Mucosa of descending colon (tissue), 3 donors: ENCODE measurements at regions not wholly inside any gene's neighbourhood (a gene's known extent, or its start where the extent isn't known, plus 50 kb on each side); places are given as distances from the start of the nearest gene placed in this dataset.

ENCODE experiments used
- ATAC-seq: fragments of 200-7000 bp; cut with Tn5 transposase; one replicate; pipeline ENCODE4 v1.9.1; 2020; ENCODE audit warnings: mild to moderate bottlenecking, moderate library complexity
- DNase-seq, 3 donors: peaks; one replicate each; pipeline ENCODE4 v3.0.0-alpha.2; 2020
- H3K36me3 ChIP-seq: fragments of 200-600 bp; one replicate; pipeline ENCODE4 v1.8.0; 2021; ENCODE audit warnings: low read depth, mild to moderate bottlenecking
- H3K4me1 ChIP-seq: fragments of 200-600 bp; one replicate; pipeline ENCODE4 v1.8.0; 2021; ENCODE audit warnings: low read depth, mild to moderate bottlenecking
- H3K4me3 ChIP-seq: fragments of 200-600 bp; one replicate; pipeline ENCODE4 v1.8.0; 2021; ENCODE audit warnings: mild to moderate bottlenecking
- H3K9me3 ChIP-seq: fragments of 200-600 bp; one replicate; pipeline ENCODE4 v1.8.0; 2021; ENCODE audit warnings: mild to moderate bottlenecking
- CTCF ChIP-seq: fragments of 200-600 bp; IDR thresholded peaks from one replicate; pipeline ENCODE4 v1.8.0; 2022; ENCODE audit warnings: antibody characterized with exemption, mild to moderate bottlenecking
- intact Hi-C, 2 donors: fragments of 100-400 bp; cut with DNase I in 1 of 2; cut with micrococcal nuclease in 1 of 2; formaldehyde crosslinking; loops; one replicate each; pipeline versions ENCODE4 v1.11.0 to v1.11.1; 2022; cut with DNase I, micrococcal nuclease
- donor health status: DM: no; HTN: no; CAD: no; lungs with moderate emphysema.
- donor health status: DM: no; HTN: no; CAD: no.
- donor health status: DM: no; HTN: yes; CAD: no.

- Histone ChIP-seq H3K4me1 (no peaks in the 10 kb centered on the region), H3K36me3 (no peaks in the 10 kb centered on the region), H3K9me3 (no peaks in the 10 kb centered on the region), H3K4me3 (no peak overlapping the region)
- no peak for DNase-seq
- intact Hi-C loops = no loop called here
- TF ChIP-seq CTCF = no peak
- no peak for ATAC-seq
These were observed 211.7 kb upstream of the ADAMTS16 start for GRCh38 chr5:4928409-4928808.

- no peak for ATAC-seq
- H3K4me3 ChIP-seq = no peak overlapping the region
These were observed 211.0 kb upstream of the ADAMTS16 start for GRCh38 chr5:4929092-4929655.

GRCh38 chr5:4939042-4939781 lies 200.9 kb upstream of the ADAMTS16 start:
- Histone ChIP-seq H3K36me3 (no peaks in the 10 kb centered on the region), H3K9me3 (no peaks in the 10 kb centered on the region), H3K4me3 (no peak overlapping the region), H3K4me1 (no peaks in the 10 kb centered on the region)
- ATAC-seq (no peak), DNase-seq (no peak)
- intact Hi-C loops = no loop called here
- TF ChIP-seq CTCF = no peak

More at GRCh38 chr5:4929092-4929655, 211.0 kb upstream of the ADAMTS16 start:
- no peak for DNase-seq
- TF ChIP-seq CTCF = no peak
- no peaks in the 10 kb centered on the region for H3K9me3 ChIP-seq
- intact Hi-C loops = no loop called here
- no peaks in the 10 kb centered on the region for H3K4me1 ChIP-seq
- no peaks in the 10 kb centered on the region for H3K36me3 ChIP-seq

GRCh38 chr5:4941161-4941560 lies 199.0 kb upstream of the ADAMTS16 start:
- intact Hi-C loops = loop anchor here in 1 of 2 donors (5.0 kb wide), 1 partner anchor 59 kb away; no protein-coding TSS in a partner anchor

More at GRCh38 chr5:4941161-4941560, 199.0 kb upstream of the ADAMTS16 start:
- no peaks in the 10 kb centered on the region for H3K36me3 ChIP-seq
- no peak overlapping the region for H3K4me3 ChIP-seq
- DNase-seq (no peak), ATAC-seq (no peak)
- no peaks in the 10 kb centered on the region for H3K9me3 ChIP-seq
- H3K4me1 ChIP-seq = no peaks in the 10 kb centered on the region
- TF ChIP-seq CTCF = no peak
